GM21825 (cell line): ENCODE measurements at regions not wholly inside any gene's neighbourhood (a gene's known extent, or its start where the extent isn't known, plus 50 kb on each side); places are given as distances from the start of the nearest gene placed in this dataset.

Source experiments
- ATAC-seq: cut with Tn5 transposase; IDR thresholded peaks from one replicate; pipeline ENCODE4 v1.9.1; 2021; ENCODE audit warnings: mild to moderate bottlenecking, moderate library complexity; ENCODE audit not compliant: unreplicated experiment

- no peak for ATAC-seq
Measured at GRCh38 chr2:126990200-126990599, 91.5 kb downstream of the TEX51 start.

- ATAC-seq: no peak
Measured at GRCh38 chr2:126990605-126991532, 92.2 kb downstream of the TEX51 start.

GRCh38 chr2:126994340-126994777, 95.7 kb downstream of the TEX51 start:
- ATAC-seq: no peak

GRCh38 chr2:126995621-126996377, 97.1 kb downstream of the TEX51 start:
- ATAC-seq: no peak

GRCh38 chr2:126996378-126996699, 97.6 kb downstream of the TEX51 start:
- no peak for ATAC-seq
